Endodermal cell (in vitro differentiated cells): ENCODE measurements at regions not wholly inside any gene's neighbourhood (a gene's known extent, or its start where the extent isn't known, plus 50 kb on each side); places are given as distances from the start of the nearest gene placed in this dataset.
"Not testable (repeated sequence)": the region's sequence is repeated elsewhere in the genome, so short reads cannot be mapped to it uniquely, and the experiment has no call there.

Source experiments
- DNase-seq: peaks from one replicate; pipeline ENCODE4 v3.0.0-alpha.2; 2017
- H3K27ac ChIP-seq: 2 replicates; pipeline ENCODE4 v1.5.1; 2013; ENCODE audit warnings: mild to moderate bottlenecking, low read depth, low read length, moderate library complexity
- H3K27me3 ChIP-seq: 2 replicates; pipeline ENCODE4 v1.6.1; 2013; ENCODE audit warnings: mild to moderate bottlenecking, low read length, moderate library complexity; ENCODE audit not compliant: insufficient read depth, control insufficient read depth, poor library complexity, severe bottlenecking
- H3K36me3 ChIP-seq: 2 replicates; pipeline ENCODE4 v1.7.0; 2013; ENCODE audit warnings: mild to moderate bottlenecking, low read length, moderate library complexity; ENCODE audit not compliant: control insufficient read depth, insufficient read depth
- H3K4me1 ChIP-seq: one replicate; pipeline ENCODE4 v1.7.0; 2013; ENCODE audit warnings: low read length; ENCODE audit not compliant: control insufficient read depth, insufficient read depth
- H3K4me3 ChIP-seq: 2 replicates; pipeline ENCODE4 v1.5.1; 2013; ENCODE audit warnings: mild to moderate bottlenecking, low read length, moderate library complexity
- H3K9ac ChIP-seq: 2 replicates; pipeline ENCODE4 v1.6.1; 2013; ENCODE audit warnings: mild to moderate bottlenecking, low read length, moderate library complexity; ENCODE audit not compliant: poor library complexity, severe bottlenecking; ENCODE audit errors: extremely low read depth
- H3K9me3 ChIP-seq: 2 replicates; pipeline ENCODE4 v1.6.1; 2013; ENCODE audit warnings: mild to moderate bottlenecking, low read length, moderate library complexity; ENCODE audit not compliant: control insufficient read depth
- H3K27ac Mint-ChIP-seq: 2 replicates; pipeline ENCODE4 v1.8.0; 2020; ENCODE audit warnings: mixed read lengths
- H3K27me3 Mint-ChIP-seq: 2 replicates; pipeline ENCODE4 v1.8.0; 2021; ENCODE audit warnings: mild to moderate bottlenecking, mixed read lengths; ENCODE audit not compliant: insufficient read depth
- H3K36me3 Mint-ChIP-seq: 2 replicates; pipeline ENCODE4 v1.8.0; 2020; ENCODE audit warnings: low read depth, mixed read lengths
- H3K4me1 Mint-ChIP-seq: 2 replicates; pipeline ENCODE4 v1.8.0; 2020; ENCODE audit warnings: mixed read lengths
- H3K4me3 Mint-ChIP-seq: 2 replicates; pipeline ENCODE4 v1.8.0; 2020; ENCODE audit warnings: mild to moderate bottlenecking, moderate library complexity, mixed read lengths
- H3K9me3 Mint-ChIP-seq: 2 replicates; pipeline ENCODE4 v1.8.0; 2020; ENCODE audit warnings: mild to moderate bottlenecking, mixed read lengths
- CTCF ChIP-seq: fragments of 200-600 bp; sonication (generic); conservative IDR thresholded peaks from 2 replicates; pipeline ENCODE4 v1.5.0; 2021; ENCODE audit warnings: antibody characterized with exemption, mild to moderate bottlenecking
- WGBS, 2 experiments: methylation state at CpG; one replicate each; pipeline versions ENCODE4 v1.1.5 to v1.1.7; 2013; ENCODE audit warnings: missing lambda C conversion rate in 2 of 2, mixed read lengths in 1 of 2; ENCODE audit not compliant: insufficient coverage in 1 of 2, insufficient read length in 1 of 2; 5-methylcytosine and 5-hydroxymethylcytosine counted together

- no peak overlapping the region for H3K27ac Mint-ChIP-seq
- no peaks in the 10 kb centered on the region for H3K27me3 Mint-ChIP-seq
- peaks cover 10% of the 10 kb centered on the region for H3K4me1 Mint-ChIP-seq
- H3K4me3 ChIP-seq, result no peak overlapping the region
- H3K27ac ChIP-seq, result no peak overlapping the region
- H3K4me1 ChIP-seq, result no peaks in the 10 kb centered on the region
- no peaks in the 10 kb centered on the region for H3K36me3 Mint-ChIP-seq
- no peaks in the 10 kb centered on the region for H3K36me3 ChIP-seq
- no peaks in the 10 kb centered on the region for H3K27me3 ChIP-seq
- whole genome bisulfite sequencing, 2 experiments, result 83 to 86% methylated on average over 3 to 4 of the region's 4 CpGs
- H3K4me3 Mint-ChIP-seq, result no peak overlapping the region
- DNase-seq, result no peak
- no peak for TF ChIP-seq CTCF
- H3K9me3 ChIP-seq, result no peaks in the 10 kb centered on the region
- H3K9me3 Mint-ChIP-seq, result no peaks in the 10 kb centered on the region
- H3K9ac ChIP-seq, result no peak overlapping the region
Measured at GRCh38 chr14:22249770-22250169, 339.3 kb downstream of the DAD1 start.

- Histone ChIP-seq H3K9me3 (no peaks in the 10 kb centered on the region), H3K4me3 (no peak overlapping the region), H3K4me1 (no peaks in the 10 kb centered on the region), H3K9ac (no peak overlapping the region), H3K36me3 (no peaks in the 10 kb centered on the region), H3K27ac (no peak overlapping the region), H3K27me3 (no peaks in the 10 kb centered on the region)
- DNase-seq, result no peak
- WGBS, 2 experiments, result 93 to 100% methylated on average over 1 to 6 of the region's 6 CpGs
- H3K4me3 Mint-ChIP-seq, result no peak overlapping the region
- no peaks in the 10 kb centered on the region for H3K27me3 Mint-ChIP-seq
- H3K9me3 Mint-ChIP-seq, result peaks cover 2% of the 10 kb centered on the region
- H3K4me1 Mint-ChIP-seq, result peaks cover 15% of the 10 kb centered on the region
- no peak for TF ChIP-seq CTCF
- no peaks in the 10 kb centered on the region for H3K36me3 Mint-ChIP-seq
- H3K27ac Mint-ChIP-seq, result no peak overlapping the region
Measured at GRCh38 chr14:22243971-22244581, 344.9 kb downstream of the DAD1 start.

GRCh38 chr14:22238320-22238719 is 350.7 kb downstream of the DAD1 start:
- H3K27ac ChIP-seq, DNase-seq, H3K4me3 Mint-ChIP-seq, H3K9ac ChIP-seq, H3K4me1 ChIP-seq, H3K4me3 ChIP-seq, H3K36me3 ChIP-seq, H3K27me3 Mint-ChIP-seq, H3K36me3 Mint-ChIP-seq, H3K9me3 ChIP-seq, H3K27me3 ChIP-seq: not testable (repeated sequence)
- Mint-ChIP-seq H3K4me1 (peaks cover 23% of the 10 kb centered on the region), H3K9me3 (peaks cover 11% of the 10 kb centered on the region), H3K27ac (peak overlapping the region; percentile 52)
- 87% methylated on average over 2 of the region's 3 CpGs; no CpG with 5 or more reads in 1 of the 2 experiments for WGBS, 2 experiments

- H3K9me3 ChIP-seq, result peaks cover 22% of the 10 kb centered on the region
- peaks cover 34% of the 10 kb centered on the region for H3K9me3 Mint-ChIP-seq
- DNase-seq, result no peak
- peaks cover 12% of the 10 kb centered on the region for H3K4me1 Mint-ChIP-seq
- TF ChIP-seq CTCF, result no peak
- H3K27me3 Mint-ChIP-seq, result no peaks in the 10 kb centered on the region
- peak overlapping the region; percentile 30 for H3K4me3 ChIP-seq
- no peak overlapping the region for H3K4me3 Mint-ChIP-seq
- H3K27ac ChIP-seq, result no peak overlapping the region
- no peak overlapping the region for H3K9ac ChIP-seq
- peaks cover 5% of the 10 kb centered on the region for H3K36me3 Mint-ChIP-seq
- H3K27ac Mint-ChIP-seq, result no peak overlapping the region
- H3K4me1 ChIP-seq, result no peaks in the 10 kb centered on the region
- no peaks in the 10 kb centered on the region for H3K27me3 ChIP-seq
- H3K36me3 ChIP-seq, result no peaks in the 10 kb centered on the region
Measured at GRCh38 chr14:22233377-22233776, 355.6 kb downstream of the DAD1 start.
